ENCODE measurements at regions not wholly inside any gene's neighbourhood (a gene's known extent, or its start where the extent isn't known, plus 50 kb on each side); places are given as distances from the start of the nearest gene placed in this dataset.
"Not testable (repeated sequence)": the region's sequence is repeated elsewhere in the genome, so short reads cannot be mapped to it uniquely, and the experiment has no call there.

- H3K36me3 Mint-ChIP-seq (ENCODE audit: low read depth, unreplicated experiment), result no peaks in the 10 kb centered on the region
- H3K4me3 Mint-ChIP-seq (ENCODE audit: unreplicated experiment), result no peak overlapping the region
- TF ChIP-seq CTCF (IDR thresholded peaks at IDR 0.05; ENCODE audit: unreplicated experiment), result no peak
- no peaks in the 10 kb centered on the region for H3K4me1 Mint-ChIP-seq (ENCODE audit: unreplicated experiment)
- no peak for DNase-seq (ENCODE audit: low spot score)
- no peak overlapping the region for H3K27ac Mint-ChIP-seq (ENCODE audit: unreplicated experiment)
- no peaks in the 10 kb centered on the region for H3K9me3 Mint-ChIP-seq (ENCODE audit: unreplicated experiment)
- H3K27me3 Mint-ChIP-seq (ENCODE audit: unreplicated experiment), result no peaks in the 10 kb centered on the region
Observed at GRCh38 chr4:134700251-134700650, 498.7 kb upstream of the PABPC4L start.

GRCh38 chr4:134698831-134699230 lies 497.2 kb upstream of the PABPC4L start:
- not testable (repeated sequence) for H3K9me3 Mint-ChIP-seq (ENCODE audit: unreplicated experiment); H3K4me1 Mint-ChIP-seq (ENCODE audit: unreplicated experiment); H3K27ac Mint-ChIP-seq (ENCODE audit: unreplicated experiment); H3K36me3 Mint-ChIP-seq (ENCODE audit: low read depth, unreplicated experiment); H3K4me3 Mint-ChIP-seq (ENCODE audit: unreplicated experiment); H3K27me3 Mint-ChIP-seq (ENCODE audit: unreplicated experiment); DNase-seq (ENCODE audit: low spot score)

DNA sequence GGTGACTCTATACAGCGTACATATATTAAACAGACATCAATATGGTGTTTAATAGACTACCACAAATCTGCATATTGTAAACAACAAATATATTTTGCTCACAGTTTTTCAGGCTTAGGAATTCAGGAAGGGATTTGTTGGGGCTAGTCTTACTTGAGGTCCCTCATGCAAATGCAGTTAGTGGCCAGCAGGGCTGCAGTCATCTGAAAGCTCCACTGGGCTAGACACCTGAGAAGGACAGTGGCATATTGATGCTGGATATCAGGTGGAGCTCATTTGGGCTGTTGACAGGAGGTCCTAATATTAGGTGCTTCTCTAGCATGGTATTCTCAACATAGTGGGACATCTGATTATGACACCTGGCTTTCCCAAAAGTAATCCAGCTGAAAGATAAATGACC lies 493.8 kb upstream of the PABPC4L start:
- no peak overlapping the region for H3K27ac Mint-ChIP-seq (ENCODE audit: unreplicated experiment)
- no peak for TF ChIP-seq CTCF (IDR thresholded peaks at IDR 0.05; ENCODE audit: unreplicated experiment)
- no peaks in the 10 kb centered on the region for H3K9me3 Mint-ChIP-seq (ENCODE audit: unreplicated experiment)
- H3K36me3 Mint-ChIP-seq (ENCODE audit: low read depth, unreplicated experiment), result no peaks in the 10 kb centered on the region
- no peak overlapping the region for H3K4me3 Mint-ChIP-seq (ENCODE audit: unreplicated experiment)
- H3K27me3 Mint-ChIP-seq (ENCODE audit: unreplicated experiment), result no peaks in the 10 kb centered on the region
- H3K4me1 Mint-ChIP-seq (ENCODE audit: unreplicated experiment), result no peaks in the 10 kb centered on the region
- DNase-seq (ENCODE audit: low spot score), result no peak

DNA sequence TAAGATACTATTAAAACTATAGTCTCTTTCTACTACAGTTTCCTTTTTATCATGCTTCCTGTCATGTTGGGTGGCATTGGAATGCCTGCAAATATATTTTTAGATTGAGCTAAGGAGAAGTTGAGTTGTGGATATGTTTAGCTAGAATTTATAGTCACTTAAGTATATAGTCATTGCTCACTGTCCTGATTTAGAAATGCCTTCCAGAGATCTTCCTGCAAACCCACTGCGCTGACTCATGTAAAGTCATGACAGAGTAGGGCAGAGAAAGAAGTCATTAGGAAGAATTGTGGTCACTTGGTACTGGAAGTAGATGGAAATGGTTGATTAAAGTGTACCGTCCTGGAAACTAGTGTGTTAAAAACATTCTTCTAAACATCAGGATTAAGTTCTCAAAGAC lies 490.3 kb upstream of the PABPC4L start:
- Mint-ChIP-seq H3K27ac (ENCODE audit: unreplicated experiment) (no peak overlapping the region), H3K4me1 (ENCODE audit: unreplicated experiment) (no peaks in the 10 kb centered on the region), H3K9me3 (ENCODE audit: unreplicated experiment) (no peaks in the 10 kb centered on the region), H3K27me3 (ENCODE audit: unreplicated experiment) (no peaks in the 10 kb centered on the region), H3K36me3 (ENCODE audit: low read depth, unreplicated experiment) (no peaks in the 10 kb centered on the region), H3K4me3 (ENCODE audit: unreplicated experiment) (no peak overlapping the region)
- TF ChIP-seq CTCF (IDR thresholded peaks at IDR 0.05; ENCODE audit: unreplicated experiment), result no peak
- DNase-seq (ENCODE audit: low spot score), result no peak

- DNase-seq (ENCODE audit: low spot score), result no peak
- peaks cover 2% of the 10 kb centered on the region for H3K9me3 Mint-ChIP-seq (ENCODE audit: unreplicated experiment)
- peaks cover under 1% of the 10 kb centered on the region for H3K27me3 Mint-ChIP-seq (ENCODE audit: unreplicated experiment)
- H3K27ac Mint-ChIP-seq (ENCODE audit: unreplicated experiment), result no peak overlapping the region
- TF ChIP-seq CTCF (IDR thresholded peaks at IDR 0.05; ENCODE audit: unreplicated experiment), result no peak
- no peak overlapping the region for H3K4me3 Mint-ChIP-seq (ENCODE audit: unreplicated experiment)
- no peaks in the 10 kb centered on the region for H3K36me3 Mint-ChIP-seq (ENCODE audit: low read depth, unreplicated experiment)
- no peaks in the 10 kb centered on the region for H3K4me1 Mint-ChIP-seq (ENCODE audit: unreplicated experiment)
Observed at GRCh38 chr4:134687646-134688628, 486.3 kb upstream of the PABPC4L start.

All from endothelial cell (in vitro differentiated cells).